Fibroblast of the aortic adventitia (primary cell): ENCODE measurements at regions not wholly inside any gene's neighbourhood (a gene's known extent, or its start where the extent isn't known, plus 50 kb on each side); places are given as distances from the start of the nearest gene placed in this dataset.

Experiments
- DNase-seq: peaks from one replicate; pipeline ENCODE4 v3.0.0-alpha.2; 2010; ENCODE audit warnings: low read depth
- H3K4me3 ChIP-seq: 2 replicates; pipeline ENCODE4 v1.5.1; 2011; ENCODE audit warnings: low read depth, mild to moderate bottlenecking, control low read depth, low read length, moderate library complexity
- CTCF ChIP-seq: IDR thresholded peaks from 2 replicates; pipeline ENCODE4 v1.5.1; 2011; ENCODE audit warnings: mild to moderate bottlenecking, low read length, control low read depth, inconsistent platforms; ENCODE audit not compliant: insufficient read depth

DNA sequence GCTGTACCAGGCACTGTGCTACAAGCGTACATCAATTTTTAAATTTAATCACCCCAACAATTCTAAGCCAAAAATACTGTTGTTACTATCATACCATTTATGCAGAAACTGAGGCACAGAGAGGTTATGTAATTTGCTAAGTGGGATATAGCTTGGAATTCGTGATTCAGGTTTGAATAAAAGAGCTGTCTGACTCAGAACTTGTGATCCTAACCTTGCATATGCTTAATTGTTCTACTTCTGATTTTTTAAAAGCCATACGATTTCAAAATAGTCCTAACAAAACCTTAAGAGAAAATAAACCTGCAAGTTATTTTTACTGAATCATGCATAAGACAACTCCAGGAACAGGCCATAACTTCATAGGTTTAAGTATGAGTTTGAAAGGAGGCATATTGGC, 498.0 kb upstream of the CFAP20DC start:
- no peak for TF ChIP-seq CTCF
- no peak for DNase-seq
- H3K4me3 ChIP-seq: no peak overlapping the region

GRCh38 chr3:59546522-59546921, 496.7 kb upstream of the CFAP20DC start:
- no peak overlapping the region for H3K4me3 ChIP-seq
- no peak for TF ChIP-seq CTCF
- no peak for DNase-seq

DNA sequence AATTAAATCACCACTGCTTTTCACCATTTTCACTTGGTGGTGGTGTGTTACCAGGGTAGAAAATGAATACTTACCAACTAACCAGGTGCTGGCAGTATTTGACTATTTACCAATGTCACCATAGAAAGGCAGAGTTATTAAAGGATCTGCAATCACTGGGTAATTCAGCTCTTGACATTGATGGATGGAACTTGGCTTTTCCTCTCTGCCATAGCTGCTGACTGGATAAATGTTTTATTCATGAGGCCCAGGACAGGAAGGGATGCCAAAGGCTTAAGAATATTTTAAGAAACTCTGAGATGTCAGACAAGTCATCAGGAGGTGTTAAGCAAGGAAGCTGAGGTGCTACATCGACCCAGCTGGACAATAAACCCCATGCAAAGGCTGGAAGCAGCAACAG, 495.5 kb upstream of the CFAP20DC start:
- DNase-seq: peak; percentile 82
- no peak for TF ChIP-seq CTCF
- no peak overlapping the region for H3K4me3 ChIP-seq

DNA sequence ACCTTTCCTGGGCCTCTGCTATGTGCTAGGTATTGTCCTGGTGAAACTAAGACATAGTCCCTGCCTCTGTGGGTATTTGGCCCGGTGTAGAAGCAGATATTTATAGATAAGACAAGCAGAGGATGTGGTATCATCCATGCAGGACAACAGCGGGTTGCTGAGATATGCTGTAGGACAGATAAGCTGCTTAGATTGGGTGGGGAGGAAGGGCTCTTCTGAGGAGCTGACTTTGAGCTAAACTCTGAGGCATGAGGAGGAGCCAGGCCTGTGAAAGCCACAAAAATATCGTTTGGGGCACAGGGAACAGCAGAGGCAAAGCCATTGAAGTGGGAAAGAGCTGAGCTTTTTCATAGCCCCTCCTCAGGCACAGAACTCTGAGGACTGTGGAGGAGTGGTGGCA, 492.5 kb upstream of the CFAP20DC start:
- H3K4me3 ChIP-seq: no peak overlapping the region
- no peak for TF ChIP-seq CTCF
- DNase-seq: no peak

DNA sequence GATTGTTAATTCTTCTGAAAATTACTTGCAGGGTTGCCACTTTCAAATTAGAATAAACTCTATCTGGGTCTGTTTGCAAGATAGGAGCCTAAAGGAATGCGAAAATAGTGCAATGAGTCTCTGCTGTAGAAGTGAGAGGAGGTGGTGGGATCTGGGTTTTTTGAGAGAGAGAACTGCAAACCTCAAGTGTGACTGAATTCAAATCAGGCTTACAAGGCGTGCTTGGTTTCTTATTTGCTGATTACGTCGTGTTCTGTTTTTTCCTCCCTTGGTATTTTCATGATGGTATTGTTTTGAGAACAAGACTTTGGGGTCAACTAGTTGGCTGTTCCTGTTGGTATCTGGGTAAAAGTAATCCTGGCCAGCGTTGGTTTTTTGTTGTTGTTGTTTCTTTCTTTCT, 490.9 kb upstream of the CFAP20DC start:
- H3K4me3 ChIP-seq: no peak overlapping the region
- TF ChIP-seq CTCF: no peak
- DNase-seq: no peak

DNA sequence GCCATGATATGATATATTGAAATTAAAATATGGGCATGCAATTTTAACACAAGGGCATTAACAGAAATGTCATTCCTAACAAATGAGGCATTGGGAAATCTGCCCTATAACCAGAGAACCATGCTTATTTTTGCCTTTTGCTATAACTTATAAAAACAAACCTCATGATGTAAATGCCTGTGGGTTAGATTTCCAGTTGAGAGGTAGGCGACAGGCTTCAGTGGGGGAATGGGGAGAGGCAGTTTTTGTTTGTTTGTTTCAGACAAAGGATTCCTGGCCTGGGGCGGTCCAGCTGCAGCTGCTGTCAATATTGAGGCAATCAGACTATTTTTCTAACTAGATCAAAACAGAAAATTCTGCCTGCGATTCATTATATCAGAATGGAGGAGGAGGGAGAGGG, 490.4 kb upstream of the CFAP20DC start:
- H3K4me3 ChIP-seq: no peak overlapping the region
- DNase-seq: peak; percentile 52
- TF ChIP-seq CTCF: no peak

GRCh38 chr3:59538753-59539432, 489.1 kb upstream of the CFAP20DC start:
- DNase-seq: no peak
- no peak for TF ChIP-seq CTCF

More at GRCh38 chr3:59538753-59539432, 489.1 kb upstream of the CFAP20DC start:
- H3K4me3 ChIP-seq: no peak overlapping the region
